HG03159 (cell line): ENCODE measurements at regions not wholly inside any gene's neighbourhood (a gene's known extent, or its start where the extent isn't known, plus 50 kb on each side); places are given as distances from the start of the nearest gene placed in this dataset.
"Not testable (repeated sequence)": the region's sequence is repeated elsewhere in the genome, so short reads cannot be mapped to it uniquely, and the experiment has no call there.

ENCODE experiments used
- ATAC-seq: cut with Tn5 transposase; IDR thresholded peaks from one replicate; pipeline ENCODE4 v1.9.1; 2021; ENCODE audit warnings: mild to moderate bottlenecking, moderate library complexity; ENCODE audit not compliant: unreplicated experiment

GRCh38 chrX:39766855-39767254 is 330.9 kb downstream of the BCOR start:
- ATAC-seq: no peak

DNA sequence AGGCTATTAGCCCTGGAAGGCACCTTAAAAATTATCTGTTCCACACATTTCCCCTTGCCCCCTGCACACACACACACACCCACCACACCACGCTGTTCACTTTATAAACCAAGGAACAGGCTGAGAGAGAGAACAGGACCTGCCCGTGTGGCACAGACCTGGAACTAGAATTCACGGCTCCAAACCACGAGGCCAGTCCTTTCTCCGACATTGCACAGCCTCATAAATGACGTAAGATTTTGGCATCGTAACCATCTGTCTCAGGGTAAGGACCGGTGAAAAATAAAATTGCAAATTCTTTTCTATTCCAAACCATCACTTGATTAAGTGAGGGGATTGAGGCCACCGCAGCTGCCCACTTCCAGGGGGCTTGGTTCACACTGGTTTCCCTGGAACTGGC is 330.3 kb downstream of the BCOR start:
- ATAC-seq: no peak

DNA sequence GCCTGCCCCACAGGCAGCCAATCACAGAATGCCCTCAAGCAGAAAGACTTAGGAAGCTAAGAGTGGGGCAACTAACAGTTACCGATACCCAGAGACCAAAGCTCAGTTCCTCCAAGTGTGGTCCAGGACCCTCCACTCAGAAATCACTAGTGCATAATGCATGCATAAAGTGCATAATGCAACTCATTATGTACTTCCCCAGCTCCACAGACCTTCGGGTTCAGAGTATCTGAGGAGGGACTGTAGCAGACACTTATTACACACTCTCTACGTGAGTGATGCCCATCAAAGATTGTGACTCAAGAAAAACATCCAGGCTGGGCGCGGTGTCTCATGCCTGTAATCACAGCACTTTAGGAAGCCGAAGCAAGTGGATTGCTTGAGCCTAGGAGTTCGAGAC is 328.0 kb downstream of the BCOR start:
- ATAC-seq: no peak

DNA sequence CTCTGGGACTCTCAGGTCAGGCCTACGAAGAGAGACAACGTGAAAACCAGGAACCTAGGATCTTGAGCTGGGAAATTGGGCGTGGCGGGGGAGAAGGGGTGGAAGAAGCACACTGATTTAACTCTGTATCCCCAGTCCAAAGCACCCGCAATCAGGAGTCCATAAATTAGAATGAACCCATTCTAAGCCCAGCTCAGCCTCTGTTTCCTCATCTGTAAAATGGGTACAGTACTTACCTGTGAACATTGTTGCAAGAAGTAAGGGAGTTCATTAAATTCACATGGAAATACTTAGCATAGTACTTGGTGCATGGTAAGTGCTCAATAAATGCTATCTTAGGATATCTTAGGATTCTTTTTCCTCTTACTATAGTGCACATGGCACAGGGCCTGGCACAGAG is 326.7 kb downstream of the BCOR start:
- ATAC-seq: no peak

DNA sequence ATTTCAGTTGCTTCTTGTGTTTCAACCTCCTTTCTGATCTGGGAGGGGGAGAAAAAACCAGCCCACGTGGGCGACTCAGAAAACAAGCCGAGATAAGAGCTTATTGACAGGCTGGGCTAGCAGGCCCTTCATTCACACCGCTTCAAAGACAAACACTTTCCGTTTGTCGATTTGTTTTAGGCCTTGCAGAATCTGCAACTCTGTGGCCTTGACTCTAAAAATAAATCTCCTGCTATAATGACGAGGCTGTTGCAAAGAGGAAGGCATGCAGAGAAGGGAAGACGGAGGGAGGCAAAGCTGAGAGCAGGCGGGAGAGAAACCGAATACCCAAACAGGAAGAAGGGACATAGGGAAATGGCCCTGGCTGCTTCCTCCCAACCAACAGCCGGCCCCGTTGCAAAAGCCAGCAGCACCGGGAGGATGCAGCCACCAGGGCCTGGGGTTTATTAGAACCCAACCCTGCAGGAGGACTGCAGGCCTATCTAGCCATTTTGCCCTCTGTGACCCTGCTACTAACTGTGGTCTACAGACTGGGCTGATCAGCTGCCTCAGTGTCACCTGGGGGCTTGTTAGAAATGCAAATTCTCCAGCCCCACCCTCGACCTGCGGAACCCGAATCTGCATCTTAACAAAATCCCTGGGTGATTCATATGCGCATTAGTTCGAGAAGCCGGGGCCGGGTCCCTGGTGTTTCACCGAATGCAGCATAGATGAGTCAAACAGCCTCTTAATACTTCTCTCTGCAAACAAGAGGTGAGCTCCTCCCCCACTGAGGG is 325.5 kb downstream of the BCOR start:
- no peak for ATAC-seq

- no peak for ATAC-seq
These were observed 324.6 kb downstream of the BCOR start for GRCh38 chrX:39773150-39773549.

- no peak for ATAC-seq
These were observed 323.6 kb downstream of the BCOR start for GRCh38 chrX:39773923-39774773.

DNA sequence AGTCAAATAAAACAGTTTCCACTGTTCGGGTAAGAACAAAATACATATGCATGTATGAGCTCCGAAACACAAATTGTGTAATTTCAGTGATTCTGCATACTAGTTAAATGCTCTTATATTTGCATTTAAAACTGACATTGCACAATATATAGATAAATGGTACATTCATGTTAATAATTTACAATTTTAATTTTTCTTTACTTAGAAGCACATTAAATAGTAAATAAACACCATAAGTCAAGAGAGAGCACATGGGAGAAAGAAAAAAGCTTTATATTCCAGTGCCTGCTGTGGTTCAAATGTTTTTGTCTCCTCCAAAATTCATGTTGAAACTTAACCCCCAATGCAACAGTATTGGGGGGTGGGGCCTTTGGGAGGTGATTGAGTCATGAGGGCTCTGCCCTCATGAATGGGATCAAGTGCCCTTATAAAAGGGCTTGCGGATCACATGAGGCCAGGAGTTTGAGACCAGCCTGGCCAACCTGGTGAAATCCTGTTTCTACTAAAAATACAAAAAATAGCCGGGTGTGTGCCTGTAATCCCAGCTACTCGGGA is 322.9 kb downstream of the BCOR start:
- ATAC-seq: no peak

GRCh38 chrX:39777623-39778025 is 320.1 kb downstream of the BCOR start:
- ATAC-seq: no peak

- no peak for ATAC-seq
These were observed 317.6 kb downstream of the BCOR start for GRCh38 chrX:39779952-39780783.

DNA sequence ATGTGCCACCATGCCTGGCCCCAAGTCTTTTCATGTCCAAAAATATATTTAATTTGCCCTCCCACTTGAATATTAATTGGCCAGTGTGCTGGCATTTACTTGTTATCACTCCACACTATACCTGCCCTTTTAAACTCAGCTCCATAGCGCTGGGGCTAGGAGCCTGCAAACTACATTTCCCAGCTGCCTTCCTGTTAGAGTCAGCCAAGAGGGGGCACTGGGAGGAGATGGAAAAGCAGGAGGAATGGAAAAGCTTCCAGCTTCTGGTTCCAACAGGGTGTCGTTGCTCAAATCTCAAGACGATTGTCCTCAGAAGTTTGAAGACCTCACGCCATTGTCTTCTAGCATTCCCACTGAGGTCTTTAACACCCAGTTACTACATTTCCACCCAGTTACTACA is 315.5 kb downstream of the BCOR start:
- ATAC-seq: no peak

DNA sequence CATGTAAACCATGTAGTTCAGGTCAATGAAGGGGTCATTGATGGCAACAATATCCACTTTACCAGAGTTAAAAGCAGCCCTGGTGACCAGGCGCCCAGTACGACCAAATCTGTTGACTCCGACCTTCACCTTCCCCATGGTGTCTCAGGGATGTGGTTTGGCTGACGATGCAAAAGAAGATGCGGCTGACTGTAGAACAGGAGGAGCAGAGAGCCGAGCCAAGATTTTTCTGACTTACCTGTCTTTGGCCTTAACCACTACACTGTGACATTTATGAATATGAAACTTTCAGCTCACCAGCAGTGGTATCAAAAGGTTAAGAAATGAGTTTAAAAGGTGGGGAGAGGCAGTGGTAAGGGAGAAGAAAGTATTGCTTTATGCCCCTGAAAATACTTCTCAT is 309.8 kb downstream of the BCOR start:
- ATAC-seq: no peak

DNA sequence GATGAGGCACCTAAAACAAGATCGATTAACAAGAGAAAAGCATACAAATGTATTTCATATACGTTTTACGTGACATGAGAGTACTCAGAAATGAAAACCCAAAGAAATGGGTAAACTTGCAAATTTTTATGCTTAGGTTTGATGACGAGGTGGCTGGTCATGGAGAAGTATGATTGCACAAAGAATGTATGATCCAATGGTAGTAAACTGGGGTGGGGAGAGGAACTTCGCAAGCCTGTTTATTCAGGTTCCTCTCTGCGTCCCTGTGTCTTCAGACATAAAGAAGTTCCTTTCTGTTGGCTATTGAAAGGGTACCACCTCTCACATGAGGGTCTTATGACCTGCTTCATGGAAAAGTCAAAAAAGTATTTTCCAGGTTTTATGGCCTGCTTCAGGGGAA is 309.2 kb downstream of the BCOR start:
- no peak for ATAC-seq

DNA sequence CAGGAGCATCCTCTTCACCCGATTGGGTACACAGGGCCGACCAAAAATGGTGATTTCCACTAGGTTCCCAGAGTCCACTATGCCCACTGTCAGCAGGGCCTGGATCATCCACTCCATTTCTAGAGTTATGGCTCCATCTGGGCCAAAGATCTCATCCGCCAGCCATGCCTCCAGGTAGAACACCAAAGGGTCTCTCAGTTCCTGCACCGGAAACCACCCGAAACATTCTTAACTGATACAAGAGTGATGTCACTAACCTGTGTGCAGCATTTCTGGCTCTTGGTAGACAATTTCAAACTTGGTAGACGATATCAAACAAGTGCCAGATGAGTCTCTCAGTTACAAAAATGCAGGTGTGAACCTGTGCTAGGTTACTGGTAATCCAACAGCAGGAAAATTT is 306.1 kb downstream of the BCOR start:
- no peak for ATAC-seq

DNA sequence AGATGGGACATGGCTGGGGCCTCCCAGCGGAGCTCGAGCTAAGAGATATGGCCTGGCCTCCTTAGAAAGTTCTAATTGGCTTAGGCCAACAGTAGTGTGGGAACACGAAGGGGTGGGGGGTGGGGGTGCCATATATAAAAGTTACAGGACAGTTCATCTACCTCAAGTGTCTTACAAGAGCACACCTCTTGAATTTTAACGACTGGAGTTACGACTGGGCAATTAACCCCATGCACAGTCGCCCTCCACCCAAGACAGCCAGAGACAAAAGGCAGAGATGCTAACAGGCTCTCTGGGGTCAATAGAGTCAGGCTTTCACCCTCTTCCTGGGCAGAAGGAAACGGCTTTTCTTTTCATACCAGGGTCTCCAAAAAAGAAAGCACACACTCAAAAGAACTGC is 302.2 kb downstream of the BCOR start:
- no peak for ATAC-seq

GRCh38 chrX:39796856-39797255 is 300.9 kb downstream of the BCOR start:
- no peak for ATAC-seq

- ATAC-seq: not testable (repeated sequence)
These were observed 299.3 kb downstream of the BCOR start for GRCh38 chrX:39798488-39798887.

GRCh38 chrX:39802354-39802753 is 295.4 kb downstream of the BCOR start:
- no peak for ATAC-seq

DNA sequence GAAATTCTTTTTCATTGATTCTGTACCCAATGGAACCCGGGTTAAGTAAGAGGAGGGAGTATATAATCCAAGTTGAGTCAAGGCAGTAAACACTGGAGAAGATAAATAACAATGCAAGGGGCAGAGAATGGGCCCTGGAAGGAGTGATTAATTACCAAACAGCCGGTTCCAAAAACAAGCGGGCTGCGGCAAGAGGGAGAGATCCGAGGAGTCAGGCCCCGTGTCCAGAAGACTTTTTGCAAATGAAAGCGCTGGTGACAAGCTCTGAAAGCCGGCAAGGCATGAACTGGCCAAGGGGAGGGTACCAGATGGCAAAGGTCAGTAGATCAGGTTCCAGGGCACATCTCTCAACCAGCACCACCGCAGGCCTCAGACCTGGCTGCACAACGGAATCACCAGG is 294.9 kb downstream of the BCOR start:
- ATAC-seq: no peak

- ATAC-seq: no peak
These were observed 292.7 kb downstream of the BCOR start for GRCh38 chrX:39805022-39805421.

DNA sequence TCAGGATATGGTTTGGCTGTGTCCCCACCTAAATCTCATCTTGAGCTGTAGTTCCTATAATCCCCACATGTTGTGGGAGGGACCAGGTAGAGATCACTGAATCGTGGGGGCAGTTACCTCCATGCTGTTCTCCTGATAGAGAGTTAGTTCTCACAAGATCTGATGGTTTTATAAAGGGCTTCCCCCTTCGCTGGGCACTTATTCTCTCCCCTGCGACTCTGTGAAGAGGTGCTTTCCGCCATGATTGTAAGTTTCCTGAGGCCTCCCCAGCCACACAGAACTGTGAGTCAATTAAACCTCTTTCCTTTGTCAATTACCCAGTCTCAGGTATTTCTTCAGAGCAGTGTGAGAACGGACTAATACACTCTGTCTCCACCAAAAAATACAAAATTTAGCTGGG is 291.9 kb downstream of the BCOR start:
- ATAC-seq: no peak
